ENCODE measurements at regions not wholly inside any gene's neighbourhood (a gene's known extent, or its start where the extent isn't known, plus 50 kb on each side); places are given as distances from the start of the nearest gene placed in this dataset.

- no peak for TF ChIP-seq TSHZ1 (tag by site-specific recombination; IDR thresholded peaks at IDR 0.05; ENCODE audit: borderline replicate concordance)
- no peak for TF ChIP-seq ZNF518A (tag by site-specific recombination; conservative IDR thresholded peaks at IDR 0.05; ENCODE audit: low read depth)
- TF ChIP-seq OVOL3 (tag by site-specific recombination; IDR thresholded peaks at IDR 0.05) = no peak
- no peak for TF ChIP-seq ZBTB26 (tag by site-specific recombination; optimal IDR thresholded peaks at IDR 0.05)
Observed at GRCh38 chr10:63760034-63760707, 239.0 kb downstream of the REEP3 start (continued).

GRCh38 chr10:63760708-63761047 is 239.5 kb downstream of the REEP3 start:
- H3K9me3 ChIP-seq (ENCODE audit: control insufficient read depth, insufficient read depth, low read depth, low read length) = no peaks in the 10 kb centered on the region
- TF ChIP-seq ZNF548 (tag by site-specific recombination; IDR thresholded peaks at IDR 0.05) (no peak), ZBTB26 (tag by site-specific recombination; optimal IDR thresholded peaks at IDR 0.05) (no peak), ZNF830 (tag by site-specific recombination; IDR thresholded peaks at IDR 0.05; ENCODE audit: low read depth) (no peak), FEZF1 (tag by site-specific recombination; IDR thresholded peaks at IDR 0.05) (no peak), ZNF121 (tag by site-specific recombination; IDR thresholded peaks at IDR 0.05) (no peak), ZFP41 (tag by site-specific recombination; IDR thresholded peaks at IDR 0.05; ENCODE audit: borderline replicate concordance) (no peak), ZNF174 (tag by site-specific recombination; IDR thresholded peaks at IDR 0.05) (no peak), ZNF629 (tag by site-specific recombination; IDR thresholded peaks at IDR 0.05) (no peak), ZNF707 (tag by site-specific recombination; IDR thresholded peaks at IDR 0.05) (no peak), ZNF76 (tag by site-specific recombination; IDR thresholded peaks at IDR 0.05; ENCODE audit: borderline replicate concordance, low read depth) (no peak), PRDM4 (tag by site-specific recombination; IDR thresholded peaks at IDR 0.05) (no peak), ELK4 (IDR thresholded peaks at IDR 0.05; ENCODE audit: borderline replicate concordance, low read depth, low read length) (no peak), ZNF433 (tag by site-specific recombination; IDR thresholded peaks at IDR 0.05; ENCODE audit: low read depth) (no peak), SALL2 (tag by site-specific recombination; IDR thresholded peaks at IDR 0.05; ENCODE audit: borderline replicate concordance) (no peak)
- POLR2A ChIA-PET = no interaction called here
- CTCF ChIA-PET = no interaction called here
- no peaks in the 10 kb centered on the region for H3K36me3 ChIP-seq (ENCODE audit: control insufficient read depth in 2 of 2, insufficient read depth in 1 of 2, low read length in 2 of 2)
- no peak overlapping the region for H3K27ac ChIP-seq (ENCODE audit: extremely low read depth, low read depth, low read length)
- H3K4me1 ChIP-seq (ENCODE audit: control insufficient read depth, insufficient read depth, low read length) = no peaks in the 10 kb centered on the region
- no peak overlapping the region for H3K4me3 ChIP-seq (ENCODE audit: low read depth, low read length)
